ENCODE measurements at regions not wholly inside any gene's neighbourhood (a gene's known extent, or its start where the extent isn't known, plus 50 kb on each side); places are given as distances from the start of the nearest gene placed in this dataset.

GRCh38 chr4:158013858-158014257 lies 159.0 kb downstream of the GASK1B start:
- TF ChIP-seq POLR2A (IDR thresholded peaks at IDR 0.05) (no peak), CTCF (IDR thresholded peaks at IDR 0.05) (no peak)
- no peak for DNase-seq
- Histone ChIP-seq H3K4me1 (peaks cover 2% of the 10 kb centered on the region), H3K4me3 (no peak overlapping the region), H3K27me3 (no peaks in the 10 kb centered on the region), H3K27ac (no peak overlapping the region), H3K36me3 (ENCODE audit: low read depth, missing control alignments) (no peaks in the 10 kb centered on the region), H3K9me3 (no peaks in the 10 kb centered on the region)
- intact Hi-C loops (cut with DNase I; ENCODE audit: low total_unique reads) = no loop called here

DNA sequence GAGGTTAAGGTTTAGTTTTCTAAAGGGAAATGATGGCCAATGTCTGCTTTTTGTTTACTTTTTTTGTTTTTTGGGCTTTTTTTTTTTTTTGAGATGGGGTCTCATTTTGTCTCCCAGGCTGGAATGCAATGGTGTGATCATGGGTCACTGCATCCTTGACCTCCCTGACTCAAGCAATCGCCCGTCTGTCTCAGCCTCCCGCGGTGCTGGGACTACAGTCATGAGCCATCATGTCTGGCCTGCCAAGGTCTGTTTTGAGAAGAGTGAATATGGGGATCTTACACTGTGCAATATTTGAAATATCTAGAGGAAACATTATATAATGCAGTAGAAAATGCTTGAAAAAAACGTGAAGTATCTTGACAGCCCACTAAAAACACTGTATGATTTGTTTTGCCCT lies 162.5 kb downstream of the GASK1B start:
- Histone ChIP-seq H3K9me3 (no peaks in the 10 kb centered on the region), H3K4me1 (peaks cover 14% of the 10 kb centered on the region), H3K27ac (no peak overlapping the region), H3K36me3 (ENCODE audit: low read depth, missing control alignments) (no peaks in the 10 kb centered on the region), H3K27me3 (no peaks in the 10 kb centered on the region), H3K4me3 (no peak overlapping the region)
- TF ChIP-seq POLR2A (IDR thresholded peaks at IDR 0.05) (no peak), CTCF (IDR thresholded peaks at IDR 0.05) (no peak)
- intact Hi-C loops (cut with DNase I; ENCODE audit: low total_unique reads) = no loop called here
- WGBS, 2 donors = 64 to 76% methylated on average over 5 of the region's 5 CpGs
- no peak for DNase-seq

DNA sequence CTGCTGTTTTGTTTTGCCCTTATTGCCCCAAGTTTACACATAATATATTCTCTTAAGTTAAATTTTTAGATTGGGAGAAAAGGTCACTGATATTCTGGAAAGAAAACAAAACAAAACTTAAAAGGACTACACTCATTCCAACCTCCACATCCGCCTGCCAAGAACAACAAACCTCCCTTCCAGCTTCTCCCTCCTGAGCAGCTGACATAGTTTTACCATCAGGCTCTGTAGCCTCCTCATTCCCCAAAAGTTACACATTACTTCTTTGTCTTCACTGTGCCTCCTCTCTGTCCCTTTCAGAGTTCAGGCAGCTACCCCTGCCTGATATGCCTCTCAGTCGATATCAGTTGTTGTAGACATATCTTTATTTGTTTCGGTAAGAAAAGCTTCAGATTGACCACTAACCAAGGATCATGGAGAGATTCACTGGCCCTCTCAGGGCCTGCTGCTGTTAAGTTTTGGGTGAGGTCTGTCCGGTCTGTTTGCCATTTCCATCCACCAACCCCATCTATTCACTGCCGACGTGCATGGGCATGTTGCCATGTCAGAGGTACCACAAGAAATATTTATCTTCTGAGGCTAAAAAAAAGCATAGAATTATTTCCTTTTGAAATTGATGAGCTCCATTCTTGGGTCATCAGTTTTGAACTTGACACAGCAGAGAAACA lies 164.1 kb downstream of the GASK1B start:
- intact Hi-C loops (cut with DNase I; ENCODE audit: low total_unique reads) = no loop called here
- TF ChIP-seq CTCF (IDR thresholded peaks at IDR 0.05) (no peak), POLR2A (IDR thresholded peaks at IDR 0.05) (no peak)
- peak overlapping the region in 1 of 2 donors; percentile 59 for H3K27ac ChIP-seq
- no peaks in the 10 kb centered on the region for H3K36me3 ChIP-seq (ENCODE audit: low read depth, missing control alignments)
- WGBS, 2 donors = 52 to 56% methylated on average over 6 of the region's 6 CpGs
- peaks cover 14% of the 10 kb centered on the region for H3K4me1 ChIP-seq
- no peak overlapping the region for H3K4me3 ChIP-seq
- peak; percentile 37 for DNase-seq
- H3K27me3 ChIP-seq = no peaks in the 10 kb centered on the region
- no peaks in the 10 kb centered on the region for H3K9me3 ChIP-seq

DNA sequence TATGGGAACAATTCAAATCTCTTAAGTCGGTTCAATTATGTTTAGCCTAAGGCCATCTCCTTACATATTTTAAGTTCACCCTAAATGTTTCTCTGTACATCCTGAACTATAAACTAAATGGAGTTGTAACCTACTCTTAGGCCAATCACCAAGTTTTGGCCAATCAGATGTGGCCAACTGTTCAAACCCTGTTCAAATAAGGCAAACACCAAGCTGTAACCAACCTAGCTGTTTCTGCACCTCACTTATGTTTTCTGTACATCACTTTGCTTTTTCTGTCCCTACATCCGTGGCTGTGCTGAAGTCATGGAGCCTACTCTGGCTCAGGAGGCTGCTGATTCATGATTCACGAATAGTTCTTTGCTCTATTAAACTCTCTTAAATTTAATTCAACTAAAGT lies 165.3 kb downstream of the GASK1B start:
- TF ChIP-seq CTCF (IDR thresholded peaks at IDR 0.05) = no peak
- no peak for TF ChIP-seq POLR2A (IDR thresholded peaks at IDR 0.05)
- Histone ChIP-seq H3K4me3 (no peak overlapping the region), H3K4me1 (peaks cover 14% of the 10 kb centered on the region), H3K36me3 (ENCODE audit: low read depth, missing control alignments) (no peaks in the 10 kb centered on the region), H3K27me3 (no peaks in the 10 kb centered on the region), H3K9me3 (no peaks in the 10 kb centered on the region), H3K27ac (peak overlapping the region in 1 of 2 donors; percentile 26)
- no peak for DNase-seq
- intact Hi-C loops (cut with DNase I; ENCODE audit: low total_unique reads) = no loop called here
- 59 to 62% methylated on average over 3 of the region's 3 CpGs for WGBS, 2 donors

DNA sequence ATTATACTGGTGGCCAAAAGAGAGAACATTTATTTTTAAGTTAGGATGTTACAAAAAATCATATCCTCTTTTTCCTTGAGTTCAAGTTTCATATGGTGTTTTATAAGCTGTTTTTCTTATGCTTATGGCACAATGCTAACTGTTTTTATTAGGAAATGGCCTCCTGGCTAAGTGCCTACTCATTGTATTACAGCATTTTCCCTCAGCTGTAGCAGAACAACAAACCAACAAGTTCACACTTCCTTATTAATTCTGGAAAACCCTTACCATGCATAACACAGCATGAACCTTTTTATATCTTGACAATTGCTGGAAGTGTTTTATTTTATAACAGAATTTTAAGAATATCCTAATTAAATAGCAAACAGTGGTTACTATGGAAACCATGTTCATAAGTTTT lies 165.8 kb downstream of the GASK1B start:
- DNase-seq = no peak
- H3K36me3 ChIP-seq (ENCODE audit: low read depth, missing control alignments) = no peaks in the 10 kb centered on the region
- peaks cover 14% of the 10 kb centered on the region for H3K4me1 ChIP-seq
- no peak for TF ChIP-seq POLR2A (IDR thresholded peaks at IDR 0.05)
- TF ChIP-seq CTCF (IDR thresholded peaks at IDR 0.05) = no peak
- no peak overlapping the region for H3K4me3 ChIP-seq
- H3K9me3 ChIP-seq = no peaks in the 10 kb centered on the region
- intact Hi-C loops (cut with DNase I; ENCODE audit: low total_unique reads) = no loop called here
- no peaks in the 10 kb centered on the region for H3K27me3 ChIP-seq
- peak overlapping the region in 1 of 2 donors; percentile 71 for H3K27ac ChIP-seq

Measured in testis (tissue), 2 donors.